ENCODE measurements at regions not wholly inside any gene's neighbourhood (a gene's known extent, or its start where the extent isn't known, plus 50 kb on each side); places are given as distances from the start of the nearest gene placed in this dataset.

DNA sequence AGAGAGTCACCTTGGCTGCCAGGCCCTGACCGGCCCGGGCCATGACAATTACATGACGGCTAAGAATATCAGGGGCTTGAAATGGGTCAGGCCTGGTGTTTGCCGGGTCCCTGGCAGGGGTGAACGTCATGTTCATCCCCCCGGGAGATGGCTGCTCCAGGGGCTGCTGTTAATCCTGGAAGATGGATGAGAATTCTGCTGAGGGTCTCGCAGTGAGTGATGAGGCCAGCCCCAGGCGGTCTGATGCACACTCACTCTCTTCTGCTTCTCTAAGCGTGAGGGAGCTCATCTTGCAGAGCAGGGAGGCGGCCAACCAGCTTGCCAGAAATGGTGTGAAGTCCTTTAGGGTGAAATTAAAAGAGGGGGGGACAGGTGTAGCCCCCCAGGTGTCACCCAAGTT is 101.3 kb upstream of the ANO1 start:
- no peak for DNase-seq

DNA sequence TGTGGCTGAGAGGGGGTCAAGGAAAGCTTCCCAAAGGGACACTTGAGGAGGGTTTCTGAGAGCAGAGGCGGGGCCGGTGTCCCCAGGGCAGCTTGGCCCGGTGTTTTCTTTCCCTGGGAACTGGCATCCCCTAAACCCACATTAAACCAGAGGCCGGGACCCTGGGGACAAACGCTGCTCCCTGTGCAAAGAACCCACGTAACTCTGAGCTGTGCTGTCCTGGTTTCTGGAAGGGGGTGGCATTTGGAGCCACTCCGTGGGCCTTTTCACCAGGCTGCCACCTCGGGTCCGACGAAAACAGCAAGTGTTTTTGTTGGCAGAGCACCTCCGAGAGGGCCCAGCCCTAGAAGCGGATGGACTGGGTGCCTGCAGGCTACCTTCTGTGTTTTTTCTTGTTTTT is 100.2 kb upstream of the ANO1 start:
- no peak for DNase-seq

DNA sequence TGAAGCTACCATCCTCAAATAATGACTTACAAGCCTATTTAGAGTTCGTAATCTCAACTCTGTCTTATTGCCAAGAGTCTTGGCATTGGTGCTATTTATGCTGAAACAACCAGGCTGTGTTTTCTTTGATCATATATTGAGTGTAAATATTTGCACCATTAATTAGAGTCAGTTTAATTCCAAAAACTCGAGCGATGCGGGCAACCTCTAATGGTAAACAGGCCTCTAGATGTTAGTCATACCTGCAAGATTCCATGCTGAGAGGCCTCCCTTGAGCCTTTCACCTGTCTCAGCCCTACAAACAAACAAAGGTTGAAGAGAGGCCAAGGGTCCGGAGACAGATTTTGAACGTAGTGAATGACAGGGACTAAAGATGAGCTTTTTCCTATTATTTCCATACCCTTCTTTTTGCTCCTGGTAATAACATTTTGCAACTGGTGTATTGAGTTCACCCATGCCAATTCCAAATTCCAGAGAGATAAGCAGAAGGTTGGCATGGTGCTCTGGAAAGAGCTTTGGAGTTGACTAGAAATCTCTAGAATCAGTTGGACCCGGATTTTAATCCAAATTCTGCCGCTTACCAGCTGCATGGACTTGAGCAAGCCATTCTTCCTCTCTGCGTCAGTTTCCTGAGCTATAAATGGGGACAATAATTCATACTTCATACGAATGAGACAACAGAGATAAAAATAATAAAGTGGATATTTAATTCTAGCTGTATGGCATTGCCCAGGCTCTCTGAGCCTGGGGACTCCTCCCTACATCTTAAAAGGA is 99.1 kb upstream of the ANO1 start:
- DNase-seq = no peak

DNA sequence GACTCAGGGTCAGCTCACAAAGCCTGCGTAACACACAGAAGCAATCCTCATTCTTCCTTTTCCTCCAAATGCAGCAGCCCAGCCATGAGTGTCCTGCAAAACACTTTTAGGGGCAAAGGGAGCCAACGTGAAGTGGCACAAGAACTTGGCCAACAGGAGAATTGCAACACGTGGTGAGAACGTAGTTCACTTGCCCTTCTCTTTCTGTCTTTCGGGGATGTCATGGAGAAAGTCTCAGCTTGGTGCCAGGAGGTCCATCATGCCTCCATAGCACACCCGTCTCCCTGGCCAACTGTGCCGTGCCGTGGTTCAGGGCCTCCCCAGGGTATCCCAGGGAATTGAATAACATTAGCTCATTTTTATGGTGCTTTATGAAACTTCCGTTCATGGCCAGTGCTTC is 98.5 kb upstream of the ANO1 start:
- no peak for DNase-seq

DNA sequence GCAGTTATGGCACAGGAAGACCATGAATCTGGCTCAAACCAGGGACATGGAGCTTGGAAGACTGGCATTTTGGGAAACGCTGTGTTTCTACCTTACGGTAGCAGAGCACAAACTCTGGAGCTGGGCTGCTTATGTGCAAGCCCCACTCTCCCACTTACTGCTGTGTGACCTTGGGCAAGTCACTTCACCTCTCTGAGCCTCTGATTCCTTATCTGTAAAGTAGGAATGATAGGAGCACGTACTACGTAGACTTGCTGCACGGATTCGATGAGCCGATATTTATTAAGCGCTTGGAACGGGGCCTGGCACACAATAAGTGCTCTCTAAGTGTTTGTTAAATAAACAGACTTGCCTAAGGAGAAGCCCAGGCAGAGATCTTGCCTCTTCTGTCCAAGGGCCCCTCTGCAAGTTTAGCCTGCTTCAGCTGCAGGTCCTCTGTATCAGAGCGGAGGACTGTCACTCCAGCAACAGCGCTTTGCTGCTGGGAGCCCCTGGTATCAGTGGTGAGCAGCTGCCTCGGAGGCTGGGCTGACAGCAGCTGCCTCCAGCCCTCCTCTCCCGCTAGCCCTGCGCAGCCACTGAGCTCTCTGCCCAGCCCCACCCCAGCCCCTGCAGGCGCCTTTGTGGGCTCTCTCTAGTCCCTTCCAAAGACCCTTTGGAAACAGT is 96.9 kb upstream of the ANO1 start:
- DNase-seq = no peak

DNA sequence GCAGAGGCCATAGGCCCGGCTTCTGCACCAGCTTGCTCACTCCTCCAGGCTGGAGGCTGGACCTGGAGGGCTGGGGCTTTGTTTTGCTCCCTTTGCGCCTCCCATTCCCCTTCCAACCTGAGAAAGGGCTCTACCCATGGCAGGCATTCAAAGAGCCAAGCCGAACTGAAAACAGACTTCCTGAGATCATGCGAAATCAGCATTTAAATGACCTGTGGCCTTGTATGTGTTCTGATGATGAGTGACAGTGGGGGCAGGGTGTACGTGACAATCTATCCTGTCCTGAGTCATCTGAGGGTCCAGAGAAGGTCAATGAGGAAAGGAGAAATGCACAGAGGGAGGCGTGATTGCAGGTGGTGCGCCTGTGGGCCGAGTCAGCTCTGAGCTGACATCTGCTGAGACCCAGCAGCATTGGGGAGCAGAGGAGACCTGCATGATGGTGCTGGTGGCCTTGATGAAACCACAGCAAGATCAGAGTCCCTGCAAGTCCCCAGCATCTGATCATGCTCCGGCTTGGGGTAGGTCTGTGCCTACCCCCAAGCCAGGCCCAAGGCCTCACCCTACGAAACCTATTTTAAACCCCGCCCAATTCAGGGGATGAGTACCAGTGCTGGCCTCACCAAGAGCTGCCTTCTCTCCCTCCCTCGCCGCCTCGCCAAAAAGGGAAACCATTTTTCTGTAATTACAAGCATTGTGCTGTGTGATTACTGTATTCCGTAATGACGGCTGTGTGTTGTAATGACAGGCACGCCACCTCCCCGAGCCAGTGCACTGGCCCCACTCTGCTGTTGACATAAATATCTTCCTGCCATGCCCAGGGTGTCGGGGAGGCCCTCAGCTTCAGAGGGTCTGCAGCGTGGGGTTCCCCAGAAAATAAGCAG is 95.2 kb upstream of the ANO1 start:
- DNase-seq = no peak

DNA sequence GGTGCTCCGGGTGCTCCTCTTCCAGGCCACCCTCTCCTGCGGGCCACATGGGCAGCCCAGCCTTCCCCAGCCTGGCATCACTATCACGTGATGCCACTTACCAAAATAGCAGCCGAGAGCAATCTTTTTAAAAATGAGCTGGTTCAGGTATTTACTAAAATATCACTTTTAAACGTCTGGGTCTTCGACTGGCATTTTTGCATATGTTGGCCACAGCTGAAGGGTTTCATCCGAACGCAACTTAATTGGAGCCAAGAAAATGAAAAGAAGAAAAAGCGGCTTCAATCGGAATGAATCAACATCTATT is 94.6 kb upstream of the ANO1 start:
- DNase-seq = no peak

DNA sequence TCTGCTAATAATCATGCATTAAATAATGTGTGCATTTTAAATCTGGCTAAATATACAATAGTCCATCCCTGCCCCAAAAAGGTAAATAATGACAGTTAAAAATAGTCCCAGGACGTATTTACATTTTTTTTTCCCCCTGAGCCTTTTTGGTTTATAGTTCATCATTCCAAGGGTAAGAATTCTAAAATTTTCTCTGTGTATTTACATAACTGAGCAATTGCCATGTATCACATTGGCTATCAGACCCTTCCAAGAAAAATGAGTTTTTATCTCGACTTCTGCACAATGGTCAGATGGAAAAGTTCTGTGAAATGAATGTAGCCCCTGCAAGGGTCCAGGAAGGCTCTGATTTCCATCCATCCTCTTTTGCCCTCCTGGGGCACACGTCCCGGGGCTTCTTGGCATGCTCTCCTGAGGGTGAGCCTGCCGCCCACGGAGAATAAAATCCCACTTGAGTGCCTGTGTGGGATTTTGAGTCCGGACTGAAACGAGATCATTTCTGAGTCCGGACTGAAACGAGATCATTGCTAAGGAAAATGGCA is 94.1 kb upstream of the ANO1 start:
- no peak for DNase-seq

DNA sequence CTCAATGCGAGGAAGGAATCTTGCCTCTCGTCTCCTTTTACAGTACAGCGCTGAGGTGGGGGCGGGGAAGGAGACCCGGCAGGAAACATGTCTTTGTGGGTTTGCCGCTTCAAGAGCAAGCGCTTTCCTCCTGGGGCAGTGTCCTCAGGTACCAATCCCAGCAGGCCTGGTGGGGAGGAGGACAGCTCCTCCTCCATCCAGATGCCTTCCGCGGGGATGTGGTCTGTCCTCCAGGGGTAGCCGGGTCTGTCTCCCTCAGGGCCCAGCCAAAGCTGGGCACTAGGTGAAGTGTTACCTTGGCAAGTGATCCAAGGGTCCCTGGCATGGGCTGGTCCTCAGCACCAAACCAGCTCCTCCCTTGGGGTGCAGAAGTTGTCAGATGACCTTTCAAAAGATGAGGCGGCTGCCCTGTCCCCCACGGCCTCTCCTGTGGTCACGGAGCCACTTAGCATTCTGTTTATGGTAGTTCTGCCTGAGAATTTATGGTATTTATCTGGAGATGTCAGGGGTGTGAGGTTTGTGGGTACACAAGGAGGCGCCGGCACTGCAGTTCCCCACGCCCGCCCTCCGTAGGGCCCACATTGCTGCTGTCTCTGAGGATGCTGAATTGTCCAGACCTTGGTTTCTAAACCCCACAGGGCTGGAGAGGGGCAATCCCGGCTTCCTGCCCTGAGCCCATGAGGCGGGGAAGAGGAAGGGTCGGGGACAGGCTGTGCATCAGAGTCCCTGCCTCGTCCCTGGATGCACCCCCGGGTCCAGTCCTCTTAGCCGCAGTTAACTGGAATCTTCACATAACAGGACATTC is 93.5 kb upstream of the ANO1 start:
- no peak for DNase-seq

DNA sequence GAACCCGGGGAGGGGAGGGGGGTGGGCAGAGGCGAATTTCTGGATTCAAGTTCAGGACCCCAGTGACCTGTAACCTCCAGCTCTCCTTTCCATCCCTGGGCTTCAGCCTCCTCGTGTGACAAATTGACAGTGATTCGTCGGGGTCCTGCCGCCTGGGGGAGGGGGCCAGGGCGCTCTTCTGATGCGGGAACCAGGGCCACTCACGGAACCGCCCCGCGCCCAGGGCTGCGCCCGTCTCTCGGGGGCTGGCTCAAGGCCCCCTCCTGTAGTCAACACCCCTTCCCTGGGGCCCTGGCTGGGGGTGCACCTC is 92.8 kb upstream of the ANO1 start:
- DNase-seq = no peak

DNA sequence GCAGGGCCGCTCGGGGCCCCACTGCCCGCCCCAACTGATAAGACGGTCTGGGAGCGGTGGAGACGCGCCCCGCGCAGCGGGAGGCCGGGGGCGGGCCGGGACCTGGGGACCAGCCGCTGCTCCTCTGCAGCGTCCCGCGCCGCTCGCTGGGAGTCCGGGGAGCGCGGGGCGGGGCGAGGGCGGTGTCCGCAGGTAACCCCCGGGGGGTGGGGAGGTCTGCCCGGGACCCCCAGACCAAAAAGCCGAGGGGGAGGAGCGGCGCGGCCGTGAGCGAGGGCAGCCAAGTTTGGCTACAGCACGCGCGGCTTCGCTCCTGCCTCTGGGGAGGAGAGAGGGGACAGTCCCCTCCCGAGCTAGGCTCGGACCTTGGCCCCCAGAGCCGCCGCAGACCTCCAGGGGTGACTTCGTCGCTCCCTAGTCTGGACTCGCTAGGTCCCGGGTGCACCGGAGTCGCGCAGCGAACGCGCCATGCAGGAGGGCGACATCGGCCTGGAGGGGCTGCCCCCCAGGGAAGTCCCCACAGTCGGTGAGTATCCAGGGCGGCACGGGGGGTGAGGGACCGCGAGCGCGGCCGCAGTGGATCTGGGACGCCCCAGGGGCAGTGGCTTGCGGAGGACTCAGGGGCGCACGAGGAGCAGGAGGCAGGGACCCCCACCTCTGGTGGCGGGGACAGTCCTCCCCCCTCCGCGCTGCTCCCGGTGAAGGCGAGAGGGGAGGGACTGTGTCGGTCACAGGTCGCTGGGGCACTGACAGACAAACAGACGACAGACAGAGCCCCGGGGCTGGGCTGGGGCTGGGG is 92.3 kb upstream of the ANO1 start:
- no peak for DNase-seq

DNA sequence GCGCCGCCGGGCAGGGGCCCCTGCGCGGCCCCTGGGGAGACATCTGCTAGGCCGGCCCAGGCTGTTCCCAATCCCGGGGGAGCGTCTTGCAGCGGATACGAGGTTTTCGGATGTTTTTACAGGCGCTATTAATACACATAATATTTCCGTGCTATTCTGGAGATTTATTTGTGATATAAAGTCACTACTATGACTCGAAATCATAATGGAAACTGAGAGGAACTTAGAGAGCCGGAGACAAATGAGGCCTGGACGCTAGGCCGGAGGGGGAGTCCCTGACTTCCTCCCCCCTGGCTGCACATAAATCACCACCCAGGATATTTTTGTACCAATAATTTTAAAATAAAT is 91.7 kb upstream of the ANO1 start:
- DNase-seq = no peak

DNA sequence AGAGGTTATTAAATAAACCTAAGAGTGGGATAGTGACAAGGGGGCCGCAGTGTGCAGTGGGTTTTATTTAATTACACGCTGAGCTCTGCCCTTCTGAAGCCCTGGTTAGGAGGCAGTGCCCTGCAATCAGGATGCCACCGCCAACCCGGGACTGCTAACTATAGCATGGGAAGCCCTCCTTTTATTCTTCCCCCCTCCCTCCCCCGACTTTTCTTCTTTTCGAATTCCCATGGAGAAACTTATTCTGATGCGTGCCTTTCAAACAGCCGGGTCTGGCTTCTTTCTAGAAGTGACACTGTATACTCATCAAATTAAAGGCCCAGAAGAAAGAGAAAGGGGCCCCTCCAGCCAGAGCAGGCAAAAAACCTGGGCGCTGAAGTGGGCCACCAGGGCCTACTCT is 91.3 kb upstream of the ANO1 start:
- no peak for DNase-seq

DNA sequence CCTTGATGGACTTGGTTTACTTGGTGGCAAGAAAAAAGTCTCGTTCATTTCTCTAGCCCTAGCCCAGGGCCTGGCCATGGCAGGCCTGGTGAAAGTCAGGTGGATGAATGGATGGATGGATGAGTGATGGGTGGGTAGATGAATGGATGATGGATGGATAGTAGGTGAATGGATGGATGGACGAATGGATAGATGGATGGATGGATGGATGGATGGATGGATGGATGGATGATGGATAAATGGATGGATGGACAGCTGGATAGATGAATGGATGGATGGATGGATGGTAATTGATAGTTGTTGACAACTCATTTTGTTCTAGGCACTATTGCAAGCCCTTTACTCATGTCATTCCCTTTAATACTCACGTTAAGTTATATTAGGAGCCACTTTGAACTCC is 86.1 kb upstream of the ANO1 start:
- DNase-seq = no peak

DNA sequence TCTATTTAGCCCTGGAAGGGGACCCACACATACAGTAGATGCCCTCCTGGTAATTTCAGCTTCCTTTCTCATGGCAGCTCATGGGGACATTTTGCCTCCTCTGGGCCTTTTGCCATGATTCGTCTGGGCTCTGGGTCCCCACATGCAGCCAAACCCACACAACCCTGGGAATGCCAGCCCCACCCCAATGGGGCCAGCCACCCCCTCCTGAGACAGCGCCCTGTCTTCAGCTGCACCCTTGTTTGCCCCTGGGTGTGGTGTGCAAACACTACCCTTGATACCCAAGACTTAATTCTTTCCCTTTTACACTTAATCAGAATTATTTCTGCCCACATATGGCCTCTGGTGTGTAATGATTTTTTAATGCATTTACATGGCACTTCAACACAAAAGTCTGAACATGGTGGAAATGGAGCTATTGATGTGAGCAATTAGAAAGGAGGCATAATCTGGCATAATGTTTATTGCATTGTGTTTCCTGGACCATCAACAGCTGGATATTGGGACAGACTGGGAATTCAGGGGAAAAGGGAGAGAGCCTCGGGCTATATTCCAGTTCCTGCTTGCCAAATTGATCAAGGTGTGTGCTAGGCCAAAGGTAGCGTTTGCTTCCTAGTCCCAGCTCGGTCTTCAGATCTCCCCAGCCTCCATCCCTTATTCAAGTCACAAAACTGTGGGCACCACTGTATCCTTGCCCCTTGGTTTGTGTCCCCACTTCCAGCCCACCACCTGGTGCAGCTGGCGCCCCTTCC is 85.0 kb upstream of the ANO1 start:
- DNase-seq = no peak

DNA sequence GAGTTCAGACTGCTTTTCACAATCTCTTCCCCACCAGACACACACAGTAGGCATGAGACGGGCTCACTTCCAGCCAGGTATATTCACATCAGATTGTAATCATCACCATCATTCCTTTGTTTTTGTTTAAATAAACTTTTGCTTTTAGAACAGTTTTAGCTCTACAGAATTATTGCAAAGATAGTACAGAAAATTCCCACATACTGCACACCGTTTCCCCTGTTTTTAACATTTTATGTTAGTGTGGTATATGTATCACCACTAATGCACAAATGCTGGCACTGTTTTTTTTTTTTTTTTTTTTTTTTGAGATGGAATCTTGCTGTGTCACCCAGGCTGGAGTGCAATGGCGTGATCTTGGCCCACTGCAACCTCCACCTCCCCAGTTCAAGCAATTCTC is 83.3 kb upstream of the ANO1 start:
- no peak for DNase-seq

DNA sequence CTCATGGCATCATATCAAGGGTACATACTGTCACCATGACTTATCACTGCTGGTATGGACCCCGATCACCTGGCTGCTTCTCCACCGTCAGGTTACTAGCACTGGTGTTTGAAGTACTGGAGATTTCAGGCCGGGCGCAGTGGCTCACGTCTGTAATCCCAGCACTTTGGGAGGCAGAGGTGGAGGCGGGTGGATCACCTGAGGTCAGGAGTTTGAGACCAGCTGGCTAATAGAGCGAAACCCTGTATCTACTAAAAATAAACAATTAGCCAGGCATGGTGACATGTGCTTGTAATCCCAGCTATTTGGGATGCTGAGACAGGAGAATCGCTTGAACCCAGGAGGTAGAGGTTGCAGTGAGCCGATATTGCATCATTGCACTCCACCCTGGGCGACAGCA is 82.4 kb upstream of the ANO1 start:
- no peak for DNase-seq

DNA sequence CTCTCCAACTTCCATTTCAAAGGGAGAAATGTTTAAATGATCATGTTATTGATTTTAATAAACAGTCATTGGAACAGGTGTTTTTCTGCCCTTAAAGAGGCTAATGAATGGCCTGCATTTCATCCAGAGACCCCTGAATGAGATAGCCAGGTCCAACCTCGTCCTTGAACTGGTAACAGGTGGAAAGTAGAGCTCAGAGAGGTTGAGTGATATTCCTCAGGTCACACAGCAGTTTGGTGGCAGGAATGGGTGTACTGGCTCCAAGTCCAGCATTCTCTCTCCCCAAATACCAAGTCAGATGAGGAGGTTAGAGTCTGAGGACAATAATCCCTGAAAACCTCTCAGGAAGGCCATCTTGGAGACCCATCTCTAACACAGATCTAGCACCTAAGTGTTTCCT is 81.7 kb upstream of the ANO1 start:
- DNase-seq = no peak

DNA sequence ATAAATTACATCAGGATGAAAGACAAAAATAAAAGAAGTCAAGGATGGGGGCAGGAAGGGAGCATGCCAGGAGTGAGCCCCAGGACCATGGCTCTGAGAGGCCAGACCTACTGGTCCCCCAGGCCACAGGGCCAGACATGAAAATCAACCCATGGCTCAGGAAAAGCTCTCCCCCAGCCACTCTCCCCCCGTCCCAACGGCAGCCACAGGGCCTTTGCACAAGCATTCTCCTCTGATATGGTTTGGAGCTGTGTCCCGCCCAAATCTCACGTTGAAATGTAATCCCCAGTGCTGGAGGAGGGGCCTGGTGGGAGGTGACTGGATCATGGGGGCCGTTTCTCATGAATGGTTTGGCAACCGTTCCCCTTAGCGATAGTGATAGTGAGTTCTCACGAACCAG is 80.8 kb upstream of the ANO1 start:
- no peak for DNase-seq

DNA sequence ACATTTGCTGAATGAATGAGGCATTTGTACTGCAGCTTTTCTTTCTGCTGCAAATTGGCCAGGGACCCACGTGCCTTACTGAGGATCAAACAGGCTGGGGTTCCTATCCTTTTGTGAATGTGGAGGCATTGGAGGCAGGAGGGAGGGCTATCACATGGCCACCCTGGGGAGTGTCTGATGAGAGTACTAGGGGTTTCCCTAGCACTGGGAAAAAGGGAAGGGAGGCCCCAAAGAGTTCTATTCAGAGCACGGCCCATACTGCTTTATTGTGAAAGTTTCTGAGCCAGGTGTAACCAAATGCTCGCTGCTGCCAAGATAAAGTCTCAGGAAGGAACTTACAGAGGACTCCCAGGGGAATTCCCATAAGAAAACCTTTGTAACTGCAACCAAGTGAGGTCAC is 78.4 kb upstream of the ANO1 start:
- no peak for DNase-seq

DNA sequence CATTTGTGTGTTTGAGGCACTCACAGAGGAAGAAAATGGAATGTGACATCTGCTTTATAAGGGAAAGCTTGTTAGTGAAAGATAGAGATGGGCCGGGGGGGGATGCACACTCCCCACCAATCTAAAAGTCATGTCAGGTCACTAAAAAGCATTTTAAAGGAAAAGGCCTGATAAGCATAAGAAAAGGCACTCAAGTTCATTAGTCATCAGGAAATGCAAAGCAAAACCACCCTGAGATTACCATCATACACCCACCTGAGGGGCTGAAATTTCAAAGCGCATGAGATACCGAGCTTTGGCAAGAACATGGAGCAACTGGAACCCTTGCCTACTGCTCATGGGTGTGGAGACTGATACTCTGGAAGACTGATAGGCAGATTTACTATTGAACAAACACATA is 77.9 kb upstream of the ANO1 start:
- DNase-seq = no peak

DNA sequence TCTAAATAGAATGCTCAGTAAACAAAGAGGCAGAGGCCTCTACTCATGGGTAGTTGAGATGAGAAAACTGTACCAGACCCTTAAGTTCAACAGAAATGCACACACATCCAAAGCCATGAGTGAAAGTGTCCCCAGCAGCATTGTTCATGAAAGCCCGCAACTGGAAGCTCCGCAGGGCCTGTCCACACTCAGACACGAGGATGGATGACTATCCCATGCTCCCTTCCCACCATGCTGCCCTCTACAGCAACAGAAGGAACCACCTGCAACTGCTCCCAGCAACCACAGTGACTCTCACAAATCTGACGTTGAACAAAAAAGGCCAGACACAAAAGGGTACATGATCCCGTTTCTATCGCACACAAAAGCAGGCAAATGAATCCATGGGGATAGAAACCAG is 76.9 kb upstream of the ANO1 start:
- no peak for DNase-seq

Data from CD4-positive, alpha-beta T cell treated with Interleukin-10 for 1 hour (primary cell).